HG03378 (cell line): ENCODE measurements at regions not wholly inside any gene's neighbourhood (a gene's known extent, or its start where the extent isn't known, plus 50 kb on each side); places are given as distances from the start of the nearest gene placed in this dataset.
"Not testable (repeated sequence)": the region's sequence is repeated elsewhere in the genome, so short reads cannot be mapped to it uniquely, and the experiment has no call there.

Experiments used
- ATAC-seq: cut with Tn5 transposase; IDR thresholded peaks from one replicate; pipeline ENCODE4 v1.9.1; 2021; ENCODE audit warnings: mild to moderate bottlenecking, moderate library complexity; ENCODE audit not compliant: unreplicated experiment

GRCh38 chr1:79155991-79156390 is 149.5 kb upstream of the ADGRL4 start:
- no peak for ATAC-seq

- ATAC-seq: no peak
Measured at GRCh38 chr1:79151006-79151796, 144.7 kb upstream of the ADGRL4 start.

- no peak for ATAC-seq
Measured at GRCh38 chr1:79150576-79150975, 144.0 kb upstream of the ADGRL4 start.

- not testable (repeated sequence) for ATAC-seq
Measured at GRCh38 chr1:79138227-79138626, 131.7 kb upstream of the ADGRL4 start.

GRCh38 chr1:79133774-79134364 is 127.3 kb upstream of the ADGRL4 start:
- ATAC-seq: no peak

- no peak for ATAC-seq
Measured at GRCh38 chr1:79131626-79132025, 125.1 kb upstream of the ADGRL4 start.

- no peak for ATAC-seq
Measured at GRCh38 chr1:79129914-79130313, 123.4 kb upstream of the ADGRL4 start.

- ATAC-seq: no peak
Measured at GRCh38 chr1:79128722-79129121, 122.2 kb upstream of the ADGRL4 start.

GRCh38 chr1:79124756-79125155 is 118.2 kb upstream of the ADGRL4 start:
- ATAC-seq: no peak

GRCh38 chr1:79122521-79122920 is 116.0 kb upstream of the ADGRL4 start:
- no peak for ATAC-seq

GRCh38 chr1:79117376-79117775 is 110.8 kb upstream of the ADGRL4 start:
- no peak for ATAC-seq

GRCh38 chr1:79113836-79114235 is 107.3 kb upstream of the ADGRL4 start:
- ATAC-seq: no peak

GRCh38 chr1:79110749-79111148 is 104.2 kb upstream of the ADGRL4 start:
- ATAC-seq: no peak

- no peak for ATAC-seq
Measured at GRCh38 chr1:79109445-79109844, 102.9 kb upstream of the ADGRL4 start.

GRCh38 chr1:79105500-79105899 is 99.0 kb upstream of the ADGRL4 start:
- no peak for ATAC-seq

GRCh38 chr1:79104617-79105016 is 98.1 kb upstream of the ADGRL4 start:
- ATAC-seq: no peak

GRCh38 chr1:79100385-79100784 is 93.9 kb upstream of the ADGRL4 start:
- ATAC-seq: no peak

GRCh38 chr1:79090985-79091384 is 84.5 kb upstream of the ADGRL4 start:
- no peak for ATAC-seq

- no peak for ATAC-seq
Measured at GRCh38 chr1:79089946-79090345, 83.4 kb upstream of the ADGRL4 start.

- no peak for ATAC-seq
Measured at GRCh38 chr1:79082233-79082632, 75.7 kb upstream of the ADGRL4 start.

- ATAC-seq: peak; percentile 59
Measured at GRCh38 chr1:79079770-79080169, 73.2 kb upstream of the ADGRL4 start.

GRCh38 chr1:79074975-79075374 is 68.4 kb upstream of the ADGRL4 start:
- ATAC-seq: no peak

- ATAC-seq: no peak
Measured at GRCh38 chr1:79069828-79070227, 63.3 kb upstream of the ADGRL4 start.
